Non-pigmented ciliary epithelial cell (primary cell): ENCODE measurements at regions not wholly inside any gene's neighbourhood (a gene's known extent, or its start where the extent isn't known, plus 50 kb on each side); places are given as distances from the start of the nearest gene placed in this dataset.
"Not testable (repeated sequence)": the region's sequence is repeated elsewhere in the genome, so short reads cannot be mapped to it uniquely, and the experiment has no call there.

ENCODE experiments used
- DNase-seq: peaks from one replicate; pipeline ENCODE4 v3.0.0-alpha.2; 2010; ENCODE audit warnings: low read depth

DNA sequence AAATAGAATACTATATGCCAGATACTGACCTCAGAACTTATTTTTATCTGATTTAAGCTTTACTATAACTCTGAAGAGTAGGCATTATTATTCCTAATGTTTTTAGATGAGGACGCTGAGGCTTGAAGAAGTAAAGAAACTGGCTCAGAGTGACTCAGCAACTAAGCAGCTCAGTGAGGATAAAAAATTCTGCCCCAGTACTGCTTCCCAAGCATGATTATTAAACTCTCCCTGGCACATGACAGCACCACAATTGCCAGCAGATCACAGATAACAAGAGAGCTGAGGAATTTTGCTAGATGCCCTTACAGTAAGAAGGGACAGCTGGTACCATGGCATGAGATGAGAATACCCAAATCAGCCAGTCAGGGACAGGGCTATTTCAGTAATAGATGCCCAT is 219.4 kb downstream of the NKX6-1 start:
- DNase-seq: no peak

DNA sequence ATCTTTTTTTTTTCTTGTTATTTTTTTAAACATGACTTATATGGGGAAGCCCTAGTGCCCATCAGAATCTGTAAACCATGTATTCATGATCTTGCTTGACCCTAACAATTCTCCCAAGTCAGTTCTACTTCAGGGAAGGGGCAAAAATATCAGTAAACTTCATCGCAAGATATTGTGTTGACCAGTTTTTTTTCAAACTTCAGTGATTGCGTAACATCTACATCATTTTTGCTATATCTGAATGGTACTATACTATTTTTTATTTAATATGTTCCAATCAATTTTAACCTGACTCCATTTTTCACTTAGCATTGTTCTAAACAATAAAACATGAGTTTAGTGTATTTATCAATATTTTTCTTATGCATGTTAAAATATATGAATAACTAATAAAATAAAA is 221.2 kb downstream of the NKX6-1 start:
- no peak for DNase-seq

DNA sequence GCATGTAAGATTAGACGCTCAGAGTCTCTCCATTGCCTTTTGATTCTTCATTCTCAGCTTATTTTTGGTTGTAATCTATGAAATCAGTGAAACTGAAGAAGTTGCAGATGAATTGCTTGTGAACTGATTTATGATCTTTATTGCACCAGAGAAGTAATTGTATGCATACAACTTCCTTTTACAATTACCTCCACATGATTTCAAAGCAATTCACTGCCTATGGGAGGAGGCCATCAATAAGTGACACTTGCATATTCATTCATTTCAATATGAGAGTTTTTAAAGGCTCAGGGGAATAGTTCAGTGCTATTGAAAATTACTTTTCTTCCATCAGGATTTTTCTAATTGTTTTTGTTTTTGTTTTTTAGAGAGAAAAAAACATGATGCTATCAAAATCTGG is 222.3 kb downstream of the NKX6-1 start:
- no peak for DNase-seq

DNA sequence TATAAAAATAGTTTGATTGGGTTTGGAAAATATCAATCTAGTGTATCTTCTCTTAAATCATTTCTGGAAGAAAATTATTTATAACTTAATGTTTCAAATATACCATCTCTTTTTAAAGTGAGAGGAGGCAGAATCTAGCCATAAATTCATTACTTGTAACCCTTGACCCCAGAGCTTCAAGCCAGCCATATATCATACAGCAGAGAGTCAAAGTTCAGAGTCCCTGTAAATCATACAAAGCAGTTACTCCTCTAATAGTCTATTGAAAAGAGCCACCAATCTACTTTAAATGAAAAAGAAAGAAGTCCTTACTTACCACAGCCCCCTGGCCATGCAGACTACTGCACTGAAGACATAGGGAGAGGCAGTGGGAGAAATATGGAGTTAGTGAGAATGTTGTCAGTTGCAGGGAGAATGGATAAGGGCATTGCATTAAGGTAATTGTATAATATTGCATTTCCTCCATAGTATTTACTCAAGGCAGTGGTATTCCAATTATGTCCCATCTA is 229.5 kb downstream of the NKX6-1 start:
- DNase-seq: no peak

DNA sequence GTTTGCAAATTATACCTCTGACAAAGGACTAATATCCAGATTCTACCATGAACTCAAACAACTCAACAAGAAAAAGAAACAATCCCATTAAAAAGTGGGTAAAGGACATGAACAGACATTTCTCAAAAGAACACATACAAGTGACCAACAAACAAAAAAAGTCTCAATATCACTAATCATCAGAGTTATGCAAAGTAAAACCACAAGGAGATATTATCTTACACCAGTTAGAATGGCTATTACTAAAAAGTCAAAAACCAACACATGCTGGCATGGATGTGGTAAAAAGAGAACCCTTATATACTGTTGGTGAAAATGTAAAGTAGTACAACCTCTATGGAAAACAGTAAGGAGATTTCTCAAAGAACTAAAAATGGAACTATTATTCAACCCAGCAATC is 234.4 kb downstream of the NKX6-1 start:
- DNase-seq: no peak

DNA sequence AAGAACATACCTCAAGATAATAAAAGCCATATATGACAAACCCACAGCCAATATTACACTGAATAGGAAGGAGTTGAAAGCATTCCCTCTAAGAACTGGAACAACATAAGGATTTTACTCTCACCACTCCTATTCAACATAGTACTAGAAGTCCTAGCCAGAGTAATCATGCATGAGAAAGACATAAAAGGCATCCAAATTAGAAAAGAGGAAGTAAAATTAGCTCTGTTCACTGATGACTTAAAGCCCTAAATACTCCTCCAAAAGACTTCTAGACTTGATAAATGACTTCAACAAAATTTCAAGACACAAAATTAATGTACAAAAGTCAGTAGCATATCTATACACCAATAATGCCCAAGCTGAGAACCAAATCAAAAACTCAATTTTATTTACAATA is 235.7 kb downstream of the NKX6-1 start:
- no peak for DNase-seq

DNA sequence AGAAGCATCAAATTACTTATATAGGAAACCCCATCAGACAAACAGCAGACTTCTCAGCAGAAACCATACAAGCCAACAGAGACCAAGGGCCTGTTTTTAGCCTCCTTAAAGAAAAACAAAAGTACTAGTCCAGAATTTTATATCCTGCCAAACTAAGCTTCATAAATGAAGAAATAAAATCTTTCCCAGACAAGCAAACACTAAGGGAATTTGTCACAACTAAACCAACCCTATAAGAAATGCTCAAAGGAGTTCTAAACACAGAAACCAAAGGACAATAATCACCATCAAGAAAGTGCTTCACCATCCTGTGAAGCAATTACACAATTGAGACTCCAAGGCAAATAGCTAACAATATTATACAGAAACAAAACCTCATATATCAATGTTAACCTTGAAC is 238.6 kb downstream of the NKX6-1 start:
- no peak for DNase-seq

DNA sequence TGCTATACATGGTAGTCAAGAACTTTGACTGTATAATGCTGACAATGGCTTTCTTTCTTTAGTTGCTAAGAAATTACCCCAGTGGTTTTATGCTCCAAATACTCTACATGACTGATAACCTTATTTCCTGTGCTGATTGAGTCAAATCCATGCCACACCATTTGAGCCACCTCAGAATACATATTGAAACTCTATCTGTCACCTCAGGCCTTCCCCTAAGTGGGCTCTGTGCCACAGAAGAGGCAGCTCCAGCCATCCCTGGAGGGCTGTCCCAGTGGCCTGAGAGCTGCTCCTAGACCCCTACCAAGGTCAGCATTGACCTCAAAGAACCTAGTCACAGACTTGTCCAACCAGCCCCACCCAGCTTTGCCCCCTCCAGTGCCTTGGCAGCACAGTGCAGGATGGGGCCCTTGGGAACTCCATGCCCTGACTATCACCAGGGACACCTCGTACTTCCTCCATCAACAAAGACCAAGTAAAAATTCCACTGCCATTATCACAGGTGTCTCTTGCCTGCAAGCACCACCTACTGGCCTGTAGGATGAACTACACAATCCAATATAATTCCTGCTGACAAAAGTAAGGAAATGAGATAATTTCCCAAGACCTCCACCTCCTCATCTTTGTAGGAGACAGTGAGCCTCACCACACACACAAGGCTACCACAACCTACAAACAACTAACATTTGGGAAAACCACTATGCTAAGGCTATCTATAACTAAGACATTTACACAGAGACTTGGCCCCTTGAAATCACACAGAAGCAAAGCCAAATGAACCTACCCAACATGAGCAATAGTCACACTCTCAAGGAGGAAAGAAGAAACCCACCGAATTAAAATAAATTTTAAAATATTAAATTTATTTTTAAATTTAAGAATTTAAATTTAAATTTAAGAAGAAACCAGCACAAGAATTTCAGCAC is 239.9 kb downstream of the NKX6-1 start:
- no peak for DNase-seq

DNA sequence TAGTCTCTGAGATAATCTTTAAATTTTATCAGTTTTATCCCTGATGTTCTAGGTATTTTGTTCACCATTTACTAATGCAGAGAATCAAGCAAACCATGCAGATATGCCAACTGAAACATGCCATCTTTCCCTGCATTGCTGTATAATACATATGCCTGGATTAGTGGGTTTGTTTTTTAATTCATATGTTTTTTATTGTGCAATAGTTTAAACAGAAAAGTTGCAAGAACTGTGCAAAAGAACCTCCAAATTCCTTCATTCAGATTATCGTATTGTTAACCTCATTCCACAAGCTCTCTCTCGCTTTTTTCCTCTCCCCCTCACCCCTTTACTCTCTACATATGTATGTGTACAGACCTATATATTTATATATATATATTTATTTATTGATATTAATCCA is 244.6 kb downstream of the NKX6-1 start:
- DNase-seq: no peak

DNA sequence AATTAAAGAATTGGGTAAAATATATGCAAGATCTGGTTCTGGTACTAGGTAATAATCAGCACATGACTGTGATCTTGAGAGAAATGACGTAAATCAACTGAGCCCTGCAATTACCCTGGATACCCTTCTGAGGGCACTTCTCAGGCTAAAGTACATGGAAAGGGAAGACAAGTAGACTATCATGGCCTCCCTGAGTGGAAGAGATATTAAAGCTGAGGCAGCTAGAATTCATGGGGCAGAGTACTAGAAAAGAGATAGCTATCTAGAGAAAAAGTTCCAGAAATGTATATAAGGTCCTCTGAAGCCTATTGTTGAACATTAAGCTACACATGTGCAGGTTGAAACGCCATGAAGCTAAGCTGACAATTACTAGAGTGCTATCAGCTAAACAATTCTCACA is 249.6 kb downstream of the NKX6-1 start:
- no peak for DNase-seq

DNA sequence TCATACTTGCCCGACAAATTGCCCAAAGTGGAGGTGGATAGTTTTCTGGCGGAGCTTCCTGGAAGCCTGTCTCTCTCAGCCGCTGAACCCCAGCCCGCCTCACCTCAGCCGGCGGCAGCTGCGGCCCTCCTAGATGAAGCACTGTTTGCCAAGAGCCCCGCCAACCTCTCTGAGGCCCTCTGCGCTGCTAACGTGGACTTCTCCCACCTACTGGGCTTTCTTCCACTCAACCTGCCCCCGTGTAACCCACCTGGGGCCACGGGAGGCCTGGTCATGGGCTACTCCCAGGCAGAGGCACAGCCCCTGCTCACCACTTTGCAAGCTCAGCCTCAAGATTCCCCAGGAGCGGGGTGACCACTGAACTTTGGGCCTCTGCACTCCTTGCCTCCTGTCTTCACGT is 254.1 kb downstream of the NKX6-1 start:
- DNase-seq: not testable (repeated sequence)

DNA sequence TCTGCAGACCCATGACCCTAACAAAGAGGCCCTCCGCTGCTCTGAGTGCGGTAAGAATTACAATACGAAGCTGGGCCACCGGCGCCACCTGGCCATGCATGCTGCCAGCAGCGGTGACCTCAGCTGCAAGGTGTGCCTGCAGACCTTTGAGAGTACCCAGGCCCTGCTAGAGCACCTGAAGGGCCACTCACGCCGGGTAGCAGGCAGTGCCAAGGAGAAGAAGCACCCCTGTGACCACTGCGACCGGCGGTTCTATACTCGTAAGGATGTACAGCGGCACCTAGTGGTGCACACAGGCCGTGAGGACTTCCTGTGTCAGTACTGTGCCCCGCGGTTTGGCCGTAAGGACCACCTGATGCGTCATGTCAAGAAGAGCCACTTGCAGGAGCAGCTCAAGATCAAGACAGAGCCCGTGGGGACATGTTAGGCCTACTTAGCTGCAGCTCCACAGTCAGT is 254.7 kb downstream of the NKX6-1 start:
- DNase-seq: not testable (repeated sequence)

DNA sequence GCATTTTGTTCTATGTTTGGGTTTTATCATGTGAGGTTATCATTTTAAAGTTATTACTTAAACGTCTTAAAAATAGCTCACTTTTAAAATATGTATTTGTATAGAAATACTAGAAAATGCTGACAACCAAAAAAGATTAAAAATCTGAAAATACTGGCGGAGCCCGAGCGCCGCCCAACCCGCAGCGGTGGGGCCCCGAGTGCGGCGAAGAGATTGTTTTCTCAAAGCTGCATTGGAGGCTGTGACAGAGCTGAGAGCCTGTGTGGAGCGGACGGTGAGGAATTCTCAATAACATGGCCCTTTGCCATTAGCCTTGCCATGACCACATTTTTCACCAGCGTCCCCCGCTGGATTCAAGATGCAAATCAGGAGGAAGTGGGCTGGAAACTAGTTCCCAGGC is 255.4 kb downstream of the NKX6-1 start:
- no peak for DNase-seq

DNA sequence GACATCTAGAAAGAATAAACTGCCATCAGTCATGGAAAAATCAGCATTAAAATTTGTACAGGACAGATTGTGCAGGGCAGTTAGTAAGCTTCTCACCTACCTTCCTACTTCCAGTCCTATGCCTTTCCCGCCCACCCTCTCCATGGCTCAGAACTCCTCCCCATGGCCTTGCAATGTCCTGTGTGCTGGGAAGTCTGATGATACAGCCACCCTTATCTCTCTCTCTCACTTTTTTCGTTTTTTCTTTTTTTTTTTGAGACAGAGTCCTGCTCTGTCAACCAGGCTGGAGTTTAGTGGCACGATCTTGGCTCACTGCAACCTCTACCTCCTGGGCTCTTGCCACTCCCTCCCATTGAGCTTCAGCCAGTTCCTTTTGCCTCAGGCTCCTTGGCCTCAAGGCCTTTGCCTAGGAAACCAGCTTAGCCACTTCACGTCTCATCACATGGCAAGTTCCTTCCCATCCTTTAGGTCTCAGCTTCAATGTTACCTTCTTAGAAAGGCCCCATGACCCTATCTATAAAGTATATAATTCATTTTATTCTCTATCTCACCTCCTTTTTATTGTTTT is 259.7 kb downstream of the NKX6-1 start:
- DNase-seq: no peak

DNA sequence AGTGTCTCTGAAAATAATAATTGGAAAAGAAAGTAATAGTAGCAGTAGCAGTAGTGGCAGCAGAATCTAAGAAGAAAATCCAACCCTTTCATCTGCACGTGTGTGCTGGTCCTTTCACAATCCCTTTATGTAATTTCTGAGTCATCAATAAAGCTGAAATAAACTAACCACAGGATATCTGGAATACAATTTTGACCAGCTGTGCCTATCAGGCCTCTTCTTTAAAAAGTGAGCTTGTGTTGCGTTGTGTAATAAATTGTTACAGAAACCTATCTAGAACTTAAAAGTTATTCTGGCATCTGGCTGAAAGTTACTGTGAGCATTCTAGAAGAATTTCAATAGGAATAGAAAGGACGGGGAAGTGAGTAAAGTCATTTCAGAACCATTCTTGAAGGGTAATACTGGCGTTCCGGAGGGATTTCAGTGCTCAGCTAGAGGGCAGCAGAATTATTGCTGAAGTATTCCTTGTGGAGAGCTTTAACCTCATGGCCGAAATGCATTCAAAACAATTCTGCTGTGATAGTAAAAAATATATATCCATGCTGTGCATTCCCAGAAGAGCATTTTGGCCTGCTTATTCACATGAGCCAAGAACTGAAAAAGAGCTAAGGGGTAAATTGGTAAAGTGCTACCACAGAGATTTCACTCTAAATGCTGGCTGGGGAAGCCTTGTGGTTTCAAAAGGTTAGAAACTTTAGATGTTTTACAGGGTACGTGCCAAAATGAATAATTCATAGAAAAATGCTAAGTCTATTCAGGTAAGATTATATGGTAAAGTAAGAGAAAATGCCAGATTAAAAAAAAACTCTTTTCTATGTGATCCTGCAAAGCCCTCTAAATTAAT is 260.6 kb downstream of the NKX6-1 start:
- no peak for DNase-seq

DNA sequence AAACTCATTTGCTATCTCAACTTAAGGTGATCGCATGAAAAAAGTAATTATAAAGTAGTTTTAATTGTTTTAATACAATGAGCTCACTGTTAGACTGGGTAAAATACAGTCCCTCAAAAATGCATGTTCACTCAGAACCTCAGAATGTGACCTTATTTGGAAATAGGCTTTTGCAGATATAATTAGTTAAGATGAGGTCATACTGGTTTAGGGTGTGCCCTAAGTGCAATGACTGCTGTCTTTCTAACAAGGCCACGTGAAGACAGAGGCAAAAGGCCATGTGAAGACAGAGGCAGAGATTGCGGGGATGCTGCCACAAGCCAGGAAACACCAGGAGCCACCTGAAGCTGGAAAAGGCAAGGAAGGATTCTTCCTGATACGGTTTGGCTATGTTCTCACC is 262.1 kb downstream of the NKX6-1 start:
- no peak for DNase-seq

DNA sequence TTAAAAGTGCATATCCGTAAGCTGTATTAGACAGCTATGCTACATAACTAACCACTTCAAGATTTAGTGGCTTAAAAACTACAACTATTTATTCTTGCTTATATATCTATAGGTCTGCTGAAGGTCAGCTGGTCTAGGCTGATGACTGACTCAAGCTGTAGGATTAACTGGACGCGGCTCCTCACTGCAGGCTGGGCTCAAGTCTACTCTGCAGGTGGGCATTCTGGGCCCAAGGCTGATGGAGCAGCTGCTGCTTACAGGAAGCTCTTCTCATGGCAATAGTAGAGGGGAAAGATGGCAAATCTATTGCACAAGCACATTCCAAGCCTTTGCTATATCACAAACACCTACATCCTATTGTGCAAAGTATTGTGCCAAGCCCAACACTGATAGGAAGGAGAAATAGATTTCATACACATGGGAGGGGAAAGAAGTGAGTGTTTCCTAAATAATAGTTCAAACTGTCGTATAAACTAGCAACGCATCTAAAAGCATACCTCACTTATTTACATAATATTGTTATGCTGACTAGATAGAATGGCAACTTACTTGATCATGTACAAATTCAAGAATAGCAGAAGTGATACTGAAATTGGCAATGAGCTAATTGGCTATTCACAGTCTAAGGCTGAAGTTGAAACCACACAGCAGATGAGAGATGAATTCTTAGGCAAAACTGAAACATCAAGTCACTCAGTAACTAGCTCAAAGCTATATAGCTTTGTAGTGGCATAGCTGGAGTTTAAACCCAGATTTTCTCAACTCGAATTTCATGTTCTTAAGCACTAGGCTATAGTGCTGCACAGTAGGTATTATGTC is 263.8 kb downstream of the NKX6-1 start:
- no peak for DNase-seq

DNA sequence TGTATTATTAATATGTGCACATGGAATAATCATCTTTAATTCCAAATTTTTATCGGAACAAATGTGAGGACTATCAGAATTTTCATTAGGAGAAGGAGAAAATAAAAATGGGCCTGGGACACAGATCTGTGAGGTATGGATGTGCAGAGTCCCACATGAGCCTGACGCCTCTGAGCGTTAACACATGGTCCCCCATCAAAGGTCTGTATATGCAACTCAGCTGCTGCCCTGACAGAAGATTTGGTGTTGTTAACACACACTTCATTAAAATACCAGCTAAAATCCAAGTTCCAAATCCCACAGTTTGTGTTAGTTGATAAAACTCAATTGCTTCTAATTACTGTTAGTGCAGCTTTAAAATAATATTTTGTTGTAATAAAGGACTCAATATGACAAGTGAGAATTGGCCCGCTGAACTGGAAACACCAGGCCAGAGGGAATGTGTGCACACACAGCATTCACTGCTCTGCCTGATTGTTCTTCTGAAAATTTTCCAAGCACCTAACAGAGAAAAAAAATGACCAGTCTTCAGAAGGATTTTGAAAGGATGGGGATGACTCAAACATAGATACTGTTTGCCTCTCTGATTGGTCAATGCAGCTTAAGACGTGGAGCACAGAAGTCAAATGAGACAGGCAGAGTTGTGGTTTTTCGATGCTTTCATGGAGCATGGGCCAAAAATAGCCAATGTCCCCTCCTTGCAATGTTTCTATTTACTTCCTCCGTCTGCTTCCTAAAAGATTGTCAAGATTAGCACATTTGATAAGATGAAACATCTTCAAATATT is 266.6 kb downstream of the NKX6-1 start:
- DNase-seq: no peak

DNA sequence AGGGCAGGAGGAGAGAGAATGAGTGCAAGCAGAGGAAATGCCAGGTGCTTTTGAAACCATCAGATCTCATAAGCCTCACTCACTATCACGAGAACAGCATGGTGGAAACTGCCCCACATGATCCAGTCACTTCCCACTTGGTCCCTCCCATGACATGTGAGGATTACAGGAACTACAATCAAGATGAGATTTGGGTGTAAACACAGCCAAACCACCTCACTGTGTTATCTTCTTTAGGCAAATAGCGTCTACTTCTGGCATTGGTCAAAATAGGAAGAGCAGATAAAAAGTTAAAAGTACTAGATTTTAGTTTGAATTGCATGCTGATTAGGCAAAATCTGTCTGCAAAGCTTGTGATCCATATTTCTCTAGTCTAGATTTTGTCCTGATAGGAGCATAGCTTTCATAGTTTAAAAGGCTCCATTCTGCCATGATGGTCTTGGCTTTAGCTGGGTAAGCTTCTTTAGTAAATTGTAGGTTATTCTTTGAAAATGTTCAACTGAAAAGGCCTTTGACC is 267.5 kb downstream of the NKX6-1 start:
- no peak for DNase-seq

DNA sequence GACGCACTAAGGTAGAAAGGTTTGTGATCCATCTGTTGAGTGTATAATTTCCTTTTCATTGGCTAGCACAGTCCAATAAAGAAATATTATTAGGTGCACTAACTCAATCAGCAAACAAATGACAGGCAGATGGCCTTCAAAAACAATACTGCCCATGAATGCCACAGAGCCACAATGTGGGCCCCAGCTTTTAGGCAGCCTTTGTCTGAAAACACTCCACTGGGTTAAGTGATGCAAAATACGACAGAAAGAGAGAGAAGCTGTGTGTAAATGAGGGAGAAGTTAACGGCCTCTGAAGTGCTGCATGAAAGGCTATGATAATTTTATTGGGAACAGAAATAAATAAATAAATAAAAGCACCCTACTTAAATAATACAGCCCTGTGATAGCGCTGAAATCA is 274.6 kb downstream of the NKX6-1 start:
- no peak for DNase-seq

DNA sequence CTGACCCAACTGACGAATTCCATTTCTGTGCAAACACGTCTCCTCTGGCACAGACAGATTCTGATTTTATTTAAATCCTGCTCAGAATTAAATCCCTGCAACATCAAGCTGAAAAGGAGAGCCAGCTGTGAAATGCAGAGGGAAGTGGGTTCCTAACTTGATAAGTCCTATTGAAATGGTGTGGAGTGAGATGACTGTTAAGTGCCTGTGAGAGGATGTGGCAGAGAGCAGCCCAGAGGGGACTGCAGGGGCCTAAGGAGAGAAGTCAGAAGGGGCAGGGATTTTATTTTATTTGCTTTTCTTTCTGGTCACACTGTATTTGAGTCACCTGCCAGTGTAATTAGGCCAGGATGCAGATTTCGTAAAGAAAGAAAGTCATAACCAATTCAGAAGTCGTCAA is 277.4 kb downstream of the NKX6-1 start:
- no peak for DNase-seq
